Ishikawa (cell line): ENCODE measurements at regions not wholly inside any gene's neighbourhood (a gene's known extent, or its start where the extent isn't known, plus 50 kb on each side); places are given as distances from the start of the nearest gene placed in this dataset.

ENCODE experiments used
- CEBPB ChIP-seq: IDR thresholded peaks from 2 replicates; pipeline ENCODE4 v1.6.1; 2012
- CREB1 ChIP-seq: IDR thresholded peaks from 2 replicates; pipeline ENCODE4 v1.6.1; 2012; ENCODE audit warnings: low read depth
- EGR1 ChIP-seq: IDR thresholded peaks from 2 replicates; pipeline ENCODE4 v1.6.1; 2012
- EP300 ChIP-seq: IDR thresholded peaks from 2 replicates; pipeline ENCODE4 v1.6.1; 2012; ENCODE audit warnings: borderline replicate concordance
- FOXM1 ChIP-seq: IDR thresholded peaks from 2 replicates; pipeline ENCODE4 v1.6.1; 2012; ENCODE audit warnings: low read depth, borderline replicate concordance
- TAF1 ChIP-seq: IDR thresholded peaks from 2 replicates; pipeline ENCODE4 v1.6.1; 2012; ENCODE audit warnings: low read depth, mild to moderate bottlenecking
- TCF12 ChIP-seq: IDR thresholded peaks from 2 replicates; pipeline ENCODE4 v1.6.1; 2012; ENCODE audit warnings: low read depth
- TEAD4 ChIP-seq: IDR thresholded peaks from 2 replicates; pipeline ENCODE4 v1.6.1; 2012
- TF ChIP-seq, protein P1 (sequence below): IDR thresholded peaks from 2 replicates; pipeline ENCODE4 v1.6.1; 2012; ENCODE audit warnings: low read depth, mild to moderate bottlenecking
- TF ChIP-seq, protein P2 (sequence below): IDR thresholded peaks from 2 replicates; pipeline ENCODE4 v1.6.1; 2012
- TF ChIP-seq, protein P3 (sequence below): IDR thresholded peaks from 2 replicates; pipeline ENCODE4 v1.6.1; 2012

DNA sequence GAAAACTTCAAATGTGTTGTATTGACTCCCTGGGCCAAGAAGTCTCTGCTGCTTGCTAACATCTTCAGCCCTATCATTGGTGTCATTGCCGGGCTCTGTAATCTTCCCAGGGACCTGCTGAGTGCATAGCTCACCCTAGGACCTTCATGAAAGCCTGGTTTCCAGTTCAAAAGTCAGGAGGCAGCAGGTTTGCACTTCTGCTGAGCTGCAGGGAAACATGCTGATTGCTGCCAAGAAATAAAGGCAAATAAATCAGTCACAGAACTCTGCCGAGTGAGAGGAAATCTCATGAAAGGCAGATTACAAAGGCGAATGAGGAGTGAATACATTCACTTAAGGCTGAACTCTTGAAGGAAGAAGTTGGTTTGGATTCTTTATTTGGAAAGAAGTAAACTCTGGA, 1947.6 kb upstream of the CELF4 start:
- TF ChIP-seq, protein P1, sequence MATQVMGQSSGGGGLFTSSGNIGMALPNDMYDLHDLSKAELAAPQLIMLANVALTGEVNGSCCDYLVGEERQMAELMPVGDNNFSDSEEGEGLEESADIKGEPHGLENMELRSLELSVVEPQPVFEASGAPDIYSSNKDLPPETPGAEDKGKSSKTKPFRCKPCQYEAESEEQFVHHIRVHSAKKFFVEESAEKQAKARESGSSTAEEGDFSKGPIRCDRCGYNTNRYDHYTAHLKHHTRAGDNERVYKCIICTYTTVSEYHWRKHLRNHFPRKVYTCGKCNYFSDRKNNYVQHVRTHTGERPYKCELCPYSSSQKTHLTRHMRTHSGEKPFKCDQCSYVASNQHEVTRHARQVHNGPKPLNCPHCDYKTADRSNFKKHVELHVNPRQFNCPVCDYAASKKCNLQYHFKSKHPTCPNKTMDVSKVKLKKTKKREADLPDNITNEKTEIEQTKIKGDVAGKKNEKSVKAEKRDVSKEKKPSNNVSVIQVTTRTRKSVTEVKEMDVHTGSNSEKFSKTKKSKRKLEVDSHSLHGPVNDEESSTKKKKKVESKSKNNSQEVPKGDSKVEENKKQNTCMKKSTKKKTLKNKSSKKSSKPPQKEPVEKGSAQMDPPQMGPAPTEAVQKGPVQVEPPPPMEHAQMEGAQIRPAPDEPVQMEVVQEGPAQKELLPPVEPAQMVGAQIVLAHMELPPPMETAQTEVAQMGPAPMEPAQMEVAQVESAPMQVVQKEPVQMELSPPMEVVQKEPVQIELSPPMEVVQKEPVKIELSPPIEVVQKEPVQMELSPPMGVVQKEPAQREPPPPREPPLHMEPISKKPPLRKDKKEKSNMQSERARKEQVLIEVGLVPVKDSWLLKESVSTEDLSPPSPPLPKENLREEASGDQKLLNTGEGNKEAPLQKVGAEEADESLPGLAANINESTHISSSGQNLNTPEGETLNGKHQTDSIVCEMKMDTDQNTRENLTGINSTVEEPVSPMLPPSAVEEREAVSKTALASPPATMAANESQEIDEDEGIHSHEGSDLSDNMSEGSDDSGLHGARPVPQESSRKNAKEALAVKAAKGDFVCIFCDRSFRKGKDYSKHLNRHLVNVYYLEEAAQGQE, result no peak
- TF ChIP-seq EGR1 (no peak), TAF1 (no peak), CREB1 (no peak), TCF12 (no peak), CEBPB (no peak), EP300 (no peak), TEAD4 (no peak), FOXM1 (no peak)
- TF ChIP-seq, protein P2, sequence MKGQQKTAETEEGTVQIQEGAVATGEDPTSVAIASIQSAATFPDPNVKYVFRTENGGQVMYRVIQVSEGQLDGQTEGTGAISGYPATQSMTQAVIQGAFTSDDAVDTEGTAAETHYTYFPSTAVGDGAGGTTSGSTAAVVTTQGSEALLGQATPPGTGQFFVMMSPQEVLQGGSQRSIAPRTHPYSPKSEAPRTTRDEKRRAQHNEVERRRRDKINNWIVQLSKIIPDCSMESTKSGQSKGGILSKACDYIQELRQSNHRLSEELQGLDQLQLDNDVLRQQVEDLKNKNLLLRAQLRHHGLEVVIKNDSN, result no peak
- TF ChIP-seq, protein P3, sequence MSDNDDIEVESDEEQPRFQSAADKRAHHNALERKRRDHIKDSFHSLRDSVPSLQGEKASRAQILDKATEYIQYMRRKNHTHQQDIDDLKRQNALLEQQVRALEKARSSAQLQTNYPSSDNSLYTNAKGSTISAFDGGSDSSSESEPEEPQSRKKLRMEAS, result no peak
